IMR-90 (cell line): ENCODE measurements at regions not wholly inside any gene's neighbourhood (a gene's known extent, or its start where the extent isn't known, plus 50 kb on each side); places are given as distances from the start of the nearest gene placed in this dataset.

Source experiments
- BHLHE40 ChIP-seq: fragments of 150-350 bp; IDR thresholded peaks from 2 replicates; pipeline ENCODE4 v1.6.1; 2016; ENCODE audit warnings: mild to moderate bottlenecking, low read depth, low read length
- CEBPB ChIP-seq: IDR thresholded peaks from 2 replicates; pipeline ENCODE4 v1.6.1; 2012; ENCODE audit warnings: low read depth, low read length, improper control_type of control experiment
- CTCF ChIP-seq: conservative IDR thresholded peaks from 2 replicates; pipeline ENCODE4 v1.5.1; 2012; ENCODE audit warnings: mild to moderate bottlenecking, low read depth, low read length, improper control_type of control experiment
- ELK1 ChIP-seq: fragments of 150-350 bp; IDR thresholded peaks from 2 replicates; pipeline ENCODE4 v1.6.1; 2016; ENCODE audit warnings: low read depth, mild to moderate bottlenecking, low read length, moderate library complexity, borderline replicate concordance
- MAZ ChIP-seq: IDR thresholded peaks from 2 replicates; pipeline ENCODE4 v1.6.1; 2012; ENCODE audit warnings: low read depth, mild to moderate bottlenecking, low read length, improper control_type of control experiment, moderate library complexity, borderline replicate concordance
- POLR2A ChIP-seq: IDR thresholded peaks from 2 replicates; pipeline ENCODE4 v1.6.1; 2012; ENCODE audit warnings: mild to moderate bottlenecking, low read depth, low read length
- RAD21 ChIP-seq: IDR thresholded peaks from 2 replicates; pipeline ENCODE4 v1.6.1; 2012; ENCODE audit warnings: low read length, improper control_type of control experiment
- RCOR1 ChIP-seq: IDR thresholded peaks from 2 replicates; pipeline ENCODE4 v1.6.1; 2012; ENCODE audit warnings: mild to moderate bottlenecking, low read length, improper control_type of control experiment; ENCODE audit not compliant: insufficient replicate concordance
- RFX5 ChIP-seq: IDR thresholded peaks from 2 replicates; pipeline ENCODE4 v1.8.0; 2012; ENCODE audit warnings: low read depth, mild to moderate bottlenecking, low read length, moderate library complexity

DNA sequence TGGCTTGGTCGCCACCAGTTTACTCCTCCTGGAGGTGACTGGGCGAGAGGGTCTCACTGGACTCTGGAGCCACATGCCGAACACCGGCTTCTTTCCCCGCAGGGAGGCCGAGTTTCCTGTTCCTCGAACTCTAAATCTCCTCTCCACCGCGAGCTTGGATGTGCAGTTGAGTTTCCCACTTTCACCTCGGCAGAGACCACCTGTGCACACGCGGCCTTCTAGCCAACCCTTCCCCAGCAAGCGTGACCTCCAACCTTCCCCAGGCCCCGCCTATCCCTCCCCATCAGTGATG lies 380.1 kb downstream of the IRX2 start:
- TF ChIP-seq CTCF: no peak
- TF ChIP-seq ELK1: no peak
- no peak for TF ChIP-seq POLR2A
- no peak for TF ChIP-seq BHLHE40
- TF ChIP-seq RFX5: no peak
- TF ChIP-seq RCOR1: no peak
- TF ChIP-seq CEBPB: no peak
- no peak for TF ChIP-seq RAD21
- no peak for TF ChIP-seq MAZ
